RWPE2 (cell line): ENCODE measurements at regions not wholly inside any gene's neighbourhood (a gene's known extent, or its start where the extent isn't known, plus 50 kb on each side); places are given as distances from the start of the nearest gene placed in this dataset.
A peak's percentile ranks its signal among the peaks of the same experiment; 100 is the strongest.

ENCODE experiments used
- ATAC-seq: fragments of 200-7000 bp; cut with Tn5 transposase; 3 replicates; pipeline ENCODE4 v1.9.1; 2021; ENCODE audit warnings: low read depth
- DNase-seq: peaks from one replicate; pipeline ENCODE4 v3.0.0-alpha.2; 2020; ENCODE audit warnings: low spot score
- H3K27ac ChIP-seq: fragments of 450-650 bp; 2 replicates; pipeline ENCODE4 v1.5.1; 2017; ENCODE audit warnings: mild to moderate bottlenecking; ENCODE audit not compliant: poor library complexity, severe bottlenecking
- H3K27me3 ChIP-seq: fragments of 250-450 bp; sonication (Bioruptor Pico); 2 replicates; pipeline ENCODE4 v1.5.1; 2021; ENCODE audit warnings: mild to moderate bottlenecking, moderate library complexity; ENCODE audit not compliant: insufficient read depth, poor library complexity, severe bottlenecking
- H3K36me3 ChIP-seq: fragments of 250-450 bp; sonication (Bioruptor Pico); 2 replicates; pipeline ENCODE4 v1.5.1; 2020; ENCODE audit warnings: low read depth, mild to moderate bottlenecking, moderate library complexity
- H3K4me1 ChIP-seq: fragments of 250-450 bp; sonication (Bioruptor Pico); 2 replicates; pipeline ENCODE4 v1.5.1; 2021; ENCODE audit warnings: mild to moderate bottlenecking, moderate library complexity; ENCODE audit not compliant: insufficient read depth, poor library complexity, severe bottlenecking
- H3K4me3 ChIP-seq: fragments of 250-450 bp; sonication (Bioruptor Pico); 2 replicates; pipeline ENCODE4 v1.5.1; 2021; ENCODE audit warnings: mild to moderate bottlenecking, moderate library complexity; ENCODE audit not compliant: severe bottlenecking
- H3K9me3 ChIP-seq: fragments of 250-450 bp; sonication (Bioruptor Pico); 2 replicates; pipeline ENCODE4 v1.5.1; 2021; ENCODE audit warnings: mild to moderate bottlenecking, moderate library complexity; ENCODE audit not compliant: severe bottlenecking
- TF ChIP-seq, protein P1 (sequence below): fragments of 450-650 bp; IDR thresholded peaks from one replicate; pipeline ENCODE4 v1.5.1; 2017; ENCODE audit warnings: mild to moderate bottlenecking, moderate library complexity; ENCODE audit not compliant: poor library complexity, severe bottlenecking

DNA sequence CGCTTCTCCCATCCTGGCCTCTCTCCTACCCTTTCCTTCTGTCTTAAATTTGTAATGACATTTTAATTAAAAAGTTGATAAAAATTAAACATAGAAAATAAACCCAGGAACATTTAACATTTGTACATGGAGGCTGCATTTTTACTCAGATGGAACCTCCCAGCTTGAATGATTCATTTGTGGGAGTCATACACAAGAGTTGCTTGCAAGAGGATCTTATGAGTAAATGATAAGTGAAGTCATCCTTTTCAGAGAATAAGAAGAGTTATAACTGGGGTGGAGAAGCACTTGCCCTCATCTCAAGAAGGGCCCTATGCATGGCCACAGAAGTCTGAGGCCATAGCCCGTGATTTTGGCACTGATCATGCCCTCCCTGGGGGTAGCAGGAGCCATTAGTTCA lies 482.9 kb upstream of the BOD1L1 start:
- TF ChIP-seq, protein P1, sequence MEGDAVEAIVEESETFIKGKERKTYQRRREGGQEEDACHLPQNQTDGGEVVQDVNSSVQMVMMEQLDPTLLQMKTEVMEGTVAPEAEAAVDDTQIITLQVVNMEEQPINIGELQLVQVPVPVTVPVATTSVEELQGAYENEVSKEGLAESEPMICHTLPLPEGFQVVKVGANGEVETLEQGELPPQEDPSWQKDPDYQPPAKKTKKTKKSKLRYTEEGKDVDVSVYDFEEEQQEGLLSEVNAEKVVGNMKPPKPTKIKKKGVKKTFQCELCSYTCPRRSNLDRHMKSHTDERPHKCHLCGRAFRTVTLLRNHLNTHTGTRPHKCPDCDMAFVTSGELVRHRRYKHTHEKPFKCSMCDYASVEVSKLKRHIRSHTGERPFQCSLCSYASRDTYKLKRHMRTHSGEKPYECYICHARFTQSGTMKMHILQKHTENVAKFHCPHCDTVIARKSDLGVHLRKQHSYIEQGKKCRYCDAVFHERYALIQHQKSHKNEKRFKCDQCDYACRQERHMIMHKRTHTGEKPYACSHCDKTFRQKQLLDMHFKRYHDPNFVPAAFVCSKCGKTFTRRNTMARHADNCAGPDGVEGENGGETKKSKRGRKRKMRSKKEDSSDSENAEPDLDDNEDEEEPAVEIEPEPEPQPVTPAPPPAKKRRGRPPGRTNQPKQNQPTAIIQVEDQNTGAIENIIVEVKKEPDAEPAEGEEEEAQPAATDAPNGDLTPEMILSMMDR: no peak
- Histone ChIP-seq H3K27ac (no peak overlapping the region), H3K4me1 (no peaks in the 10 kb centered on the region), H3K27me3 (no peaks in the 10 kb centered on the region), H3K4me3 (no peak overlapping the region), H3K9me3 (peaks cover 3% of the 10 kb centered on the region), H3K36me3 (no peaks in the 10 kb centered on the region)
- DNase-seq (no peak), ATAC-seq (peak; percentile 77)

GRCh38 chr4:14111730-14112181 lies 484.2 kb upstream of the BOD1L1 start:
- no peaks in the 10 kb centered on the region for H3K27me3 ChIP-seq
- peaks cover 3% of the 10 kb centered on the region for H3K9me3 ChIP-seq
- 0 out of 3 replicates have a peak, but pooled peaks have one; percentile 41 for ATAC-seq
- H3K4me3 ChIP-seq: no peak overlapping the region
- DNase-seq: no peak
- H3K4me1 ChIP-seq: no peaks in the 10 kb centered on the region
- H3K27ac ChIP-seq: no peak overlapping the region
- no peaks in the 10 kb centered on the region for H3K36me3 ChIP-seq
- TF ChIP-seq, protein P1: no peak

- Histone ChIP-seq H3K4me1 (no peaks in the 10 kb centered on the region), H3K27ac (no peak overlapping the region), H3K9me3 (no peaks in the 10 kb centered on the region), H3K4me3 (no peak overlapping the region), H3K27me3 (no peaks in the 10 kb centered on the region), H3K36me3 (no peaks in the 10 kb centered on the region)
- DNase-seq (no peak), ATAC-seq (no peak)
- TF ChIP-seq, protein P1: no peak
Measured at GRCh38 chr4:14115106-14115505, 487.6 kb upstream of the BOD1L1 start.

GRCh38 chr4:14117575-14118238 lies 490.2 kb upstream of the BOD1L1 start:
- TF ChIP-seq, protein P1: no peak
- no peaks in the 10 kb centered on the region for H3K27me3 ChIP-seq
- H3K4me3 ChIP-seq: no peak overlapping the region
- ATAC-seq (no peak), DNase-seq (no peak)
- no peak overlapping the region for H3K27ac ChIP-seq
- no peaks in the 10 kb centered on the region for H3K9me3 ChIP-seq
- H3K36me3 ChIP-seq: no peaks in the 10 kb centered on the region
- H3K4me1 ChIP-seq: no peaks in the 10 kb centered on the region

- H3K4me3 ChIP-seq: no peak overlapping the region
Measured at GRCh38 chr4:14124816-14125215, 497.3 kb upstream of the BOD1L1 start.

More at GRCh38 chr4:14124816-14125215, 497.3 kb upstream of the BOD1L1 start:
- H3K9me3 ChIP-seq: no peaks in the 10 kb centered on the region
- no peaks in the 10 kb centered on the region for H3K27me3 ChIP-seq
- no peaks in the 10 kb centered on the region for H3K4me1 ChIP-seq
- no peaks in the 10 kb centered on the region for H3K36me3 ChIP-seq
- no peak overlapping the region for H3K27ac ChIP-seq
- DNase-seq: no peak
- TF ChIP-seq, protein P1: no peak
- no peak for ATAC-seq
